ENCODE measurements at regions not wholly inside any gene's neighbourhood (a gene's known extent, or its start where the extent isn't known, plus 50 kb on each side); places are given as distances from the start of the nearest gene placed in this dataset.

DNA sequence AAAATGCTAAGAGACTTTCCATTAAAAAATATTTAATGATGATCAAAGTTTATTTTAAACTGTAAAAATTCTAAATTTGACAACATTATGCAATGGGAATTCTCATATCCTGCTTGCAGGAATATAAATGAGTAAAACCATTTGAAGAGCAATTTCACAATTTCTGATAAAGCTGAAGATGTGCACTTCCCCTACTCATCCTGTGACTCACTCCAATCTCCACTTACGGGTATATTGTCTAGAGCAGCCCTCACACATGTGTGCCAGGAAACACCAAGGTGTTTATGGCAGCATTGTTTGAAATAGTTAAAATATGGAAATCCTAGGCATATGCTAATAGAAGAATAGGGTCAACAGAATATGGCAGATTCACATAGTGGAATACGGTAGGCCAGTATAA lies 158.4 kb downstream of the PDHA2 start:
- Mint-ChIP-seq H3K27me3 (ENCODE audit: low read depth) (no peaks in the 10 kb centered on the region), H3K9me3 (no peaks in the 10 kb centered on the region), H3K4me3 (no peak overlapping the region), H3K4me1 (no peaks in the 10 kb centered on the region), H3K27ac (no peak overlapping the region), H3K36me3 (ENCODE audit: low read depth) (no peaks in the 10 kb centered on the region)
- TF ChIP-seq, protein P1, sequence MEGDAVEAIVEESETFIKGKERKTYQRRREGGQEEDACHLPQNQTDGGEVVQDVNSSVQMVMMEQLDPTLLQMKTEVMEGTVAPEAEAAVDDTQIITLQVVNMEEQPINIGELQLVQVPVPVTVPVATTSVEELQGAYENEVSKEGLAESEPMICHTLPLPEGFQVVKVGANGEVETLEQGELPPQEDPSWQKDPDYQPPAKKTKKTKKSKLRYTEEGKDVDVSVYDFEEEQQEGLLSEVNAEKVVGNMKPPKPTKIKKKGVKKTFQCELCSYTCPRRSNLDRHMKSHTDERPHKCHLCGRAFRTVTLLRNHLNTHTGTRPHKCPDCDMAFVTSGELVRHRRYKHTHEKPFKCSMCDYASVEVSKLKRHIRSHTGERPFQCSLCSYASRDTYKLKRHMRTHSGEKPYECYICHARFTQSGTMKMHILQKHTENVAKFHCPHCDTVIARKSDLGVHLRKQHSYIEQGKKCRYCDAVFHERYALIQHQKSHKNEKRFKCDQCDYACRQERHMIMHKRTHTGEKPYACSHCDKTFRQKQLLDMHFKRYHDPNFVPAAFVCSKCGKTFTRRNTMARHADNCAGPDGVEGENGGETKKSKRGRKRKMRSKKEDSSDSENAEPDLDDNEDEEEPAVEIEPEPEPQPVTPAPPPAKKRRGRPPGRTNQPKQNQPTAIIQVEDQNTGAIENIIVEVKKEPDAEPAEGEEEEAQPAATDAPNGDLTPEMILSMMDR (IDR thresholded peaks at IDR 0.05; ENCODE audit: unreplicated experiment in 3 of 3) = no peak

DNA sequence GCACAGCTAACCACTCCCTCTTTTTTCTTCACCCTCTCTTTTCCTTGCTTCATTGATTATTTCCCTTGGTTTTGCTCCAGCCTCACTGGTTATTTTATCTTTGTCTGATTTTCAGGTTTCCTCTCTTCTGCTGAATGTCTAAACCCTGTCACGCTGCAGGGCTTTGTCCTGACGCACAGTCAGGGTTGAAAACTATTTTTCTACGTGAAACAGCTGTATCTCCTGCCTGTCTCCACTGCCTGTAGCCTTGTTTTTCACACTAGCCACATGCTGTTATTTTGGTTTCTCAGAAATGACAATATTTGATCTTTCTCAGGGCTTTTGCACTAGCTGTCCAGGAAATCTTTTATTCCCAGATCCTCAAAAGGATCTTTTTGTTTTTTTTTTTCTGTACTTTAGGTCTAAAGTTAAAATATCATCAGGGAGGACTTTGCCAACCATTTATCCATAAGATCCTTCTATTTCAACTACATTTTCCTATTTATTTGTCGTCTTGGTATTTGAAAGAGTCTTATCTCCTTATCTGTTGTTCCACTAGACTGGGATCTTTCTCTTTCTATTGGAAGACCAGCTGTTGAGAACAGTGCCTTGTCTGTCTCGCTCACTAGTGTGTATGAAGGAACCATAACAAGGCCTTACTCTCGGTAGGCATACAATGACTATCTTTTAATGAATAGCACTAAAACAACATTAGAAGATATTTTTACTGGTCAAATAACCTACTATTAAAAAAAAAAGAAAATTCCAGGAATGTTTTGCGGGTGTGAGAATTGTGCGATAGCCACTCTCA lies 164.3 kb downstream of the PDHA2 start:
- no peaks in the 10 kb centered on the region for H3K27me3 Mint-ChIP-seq (ENCODE audit: low read depth)
- no peak overlapping the region for H3K27ac Mint-ChIP-seq
- TF ChIP-seq, protein P1 (IDR thresholded peaks at IDR 0.05; ENCODE audit: unreplicated experiment in 3 of 3) = no peak
- H3K4me1 Mint-ChIP-seq = peaks cover under 1% of the 10 kb centered on the region
- no peak overlapping the region for H3K4me3 Mint-ChIP-seq
- H3K9me3 Mint-ChIP-seq = no peaks in the 10 kb centered on the region
- no peaks in the 10 kb centered on the region for H3K36me3 Mint-ChIP-seq (ENCODE audit: low read depth)

DNA sequence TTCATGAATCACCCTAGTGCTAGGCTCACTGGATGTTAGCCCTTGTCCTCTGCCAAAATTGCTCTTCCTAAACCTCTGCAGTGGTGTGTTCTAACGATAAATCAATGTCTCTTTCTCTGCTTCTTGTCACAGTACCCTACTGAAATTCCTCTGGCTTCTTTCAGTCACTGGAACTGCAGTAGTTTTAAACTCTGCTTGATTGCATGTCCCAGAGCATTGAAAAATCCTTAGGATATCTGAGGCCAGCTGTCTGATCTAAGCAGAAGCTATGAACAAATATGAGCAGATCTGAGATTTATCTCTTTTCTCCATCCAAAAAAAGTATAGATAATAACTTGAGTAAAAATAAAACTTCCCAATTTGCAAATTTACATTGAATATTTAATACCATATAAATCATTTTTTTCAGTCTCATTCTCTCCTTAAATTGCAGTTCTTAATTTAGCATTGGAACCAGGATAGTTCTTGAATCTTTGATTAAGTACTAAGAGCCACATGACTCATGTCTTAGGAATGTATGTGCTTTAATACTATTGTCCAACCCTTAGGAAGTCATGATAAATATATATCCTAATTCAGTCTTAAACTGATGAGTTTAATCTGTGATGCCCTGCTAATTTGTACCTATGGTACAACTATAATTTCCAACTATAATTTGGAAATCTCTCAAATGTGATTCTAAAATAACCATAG lies 169.7 kb downstream of the PDHA2 start:
- Mint-ChIP-seq H3K27ac (peak overlapping the region in 1 of 3 experiments; percentile 29), H3K4me1 (peaks cover 6% of the 10 kb centered on the region), H3K36me3 (ENCODE audit: low read depth) (no peaks in the 10 kb centered on the region), H3K27me3 (ENCODE audit: low read depth) (no peaks in the 10 kb centered on the region), H3K4me3 (no peak overlapping the region), H3K9me3 (peaks cover 3% of the 10 kb centered on the region)
- TF ChIP-seq, protein P1 (IDR thresholded peaks at IDR 0.05; ENCODE audit: unreplicated experiment in 3 of 3) = no peak

DNA sequence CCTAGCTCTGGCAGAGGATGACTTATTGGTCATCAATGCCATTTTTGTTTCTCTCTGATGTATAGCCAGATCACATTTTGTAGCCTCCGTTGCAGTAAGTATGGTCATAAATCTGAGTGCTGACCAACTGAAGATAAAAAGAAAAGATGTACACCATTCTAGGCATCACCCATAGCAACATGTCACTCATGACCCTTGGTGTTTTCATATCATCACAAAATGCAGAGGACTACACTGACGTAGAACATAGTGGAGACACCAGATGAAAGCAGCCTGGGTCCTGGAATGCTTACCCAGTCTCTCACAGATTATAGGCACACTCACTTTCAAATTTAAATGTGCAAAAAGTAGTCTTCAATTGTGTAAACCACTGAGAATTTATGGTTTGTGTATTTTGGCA lies 172.8 kb downstream of the PDHA2 start:
- TF ChIP-seq, protein P1 (IDR thresholded peaks at IDR 0.05; ENCODE audit: unreplicated experiment in 3 of 3) = no peak
- H3K36me3 Mint-ChIP-seq (ENCODE audit: low read depth) = no peaks in the 10 kb centered on the region
- H3K4me3 Mint-ChIP-seq = no peak overlapping the region
- H3K4me1 Mint-ChIP-seq = peaks cover 22% of the 10 kb centered on the region
- H3K27me3 Mint-ChIP-seq (ENCODE audit: low read depth) = no peaks in the 10 kb centered on the region
- peaks cover 3% of the 10 kb centered on the region for H3K9me3 Mint-ChIP-seq
- H3K27ac Mint-ChIP-seq = no peak overlapping the region

DNA sequence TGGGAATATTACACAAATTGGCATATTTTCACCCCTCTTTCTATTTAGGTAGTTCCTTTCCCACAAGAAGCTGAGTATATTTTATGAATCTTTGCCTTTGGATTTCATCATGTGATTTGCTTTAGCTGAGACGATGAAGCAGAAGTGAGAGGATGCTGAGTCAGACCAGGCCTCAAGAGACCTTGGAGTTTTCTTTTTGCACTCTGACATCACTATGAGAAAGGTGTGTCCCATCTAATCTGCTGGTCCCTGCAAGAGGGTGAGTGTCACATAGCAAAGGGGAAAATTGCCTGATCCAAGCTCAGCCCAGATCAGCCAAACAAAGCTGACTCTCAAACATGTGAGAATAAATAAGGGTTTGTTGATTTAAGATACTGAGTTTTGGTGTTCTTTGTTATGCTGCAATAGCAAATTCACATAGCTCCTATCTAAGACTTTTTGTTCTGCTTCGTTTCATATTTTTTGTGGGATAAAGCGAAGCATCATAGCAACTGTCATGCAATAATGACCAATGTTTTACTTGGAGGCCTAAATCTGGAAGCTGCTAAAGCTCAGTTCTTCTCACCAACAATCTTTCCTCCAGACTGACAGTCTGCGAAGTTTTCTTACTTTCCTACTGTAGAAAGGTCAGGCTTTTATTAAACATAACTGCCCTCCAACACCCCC lies 176.9 kb downstream of the PDHA2 start:
- Mint-ChIP-seq H3K4me1 (peaks cover 17% of the 10 kb centered on the region), H3K36me3 (ENCODE audit: low read depth) (no peaks in the 10 kb centered on the region), H3K27me3 (ENCODE audit: low read depth) (no peaks in the 10 kb centered on the region), H3K27ac (peak overlapping the region in 2 of 3 experiments; percentile 46 to 65), H3K9me3 (peaks cover 3% of the 10 kb centered on the region), H3K4me3 (no peak overlapping the region)
- TF ChIP-seq, protein P1 (IDR thresholded peaks at IDR 0.05; ENCODE audit: unreplicated experiment in 3 of 3) = no peak
